HG02623 (cell line): ENCODE measurements at regions not wholly inside any gene's neighbourhood (a gene's known extent, or its start where the extent isn't known, plus 50 kb on each side); places are given as distances from the start of the nearest gene placed in this dataset.

Source experiments
- ATAC-seq: cut with Tn5 transposase; IDR thresholded peaks from one replicate; pipeline ENCODE4 v1.9.1; 2021; ENCODE audit warnings: moderate library complexity; ENCODE audit not compliant: unreplicated experiment

DNA sequence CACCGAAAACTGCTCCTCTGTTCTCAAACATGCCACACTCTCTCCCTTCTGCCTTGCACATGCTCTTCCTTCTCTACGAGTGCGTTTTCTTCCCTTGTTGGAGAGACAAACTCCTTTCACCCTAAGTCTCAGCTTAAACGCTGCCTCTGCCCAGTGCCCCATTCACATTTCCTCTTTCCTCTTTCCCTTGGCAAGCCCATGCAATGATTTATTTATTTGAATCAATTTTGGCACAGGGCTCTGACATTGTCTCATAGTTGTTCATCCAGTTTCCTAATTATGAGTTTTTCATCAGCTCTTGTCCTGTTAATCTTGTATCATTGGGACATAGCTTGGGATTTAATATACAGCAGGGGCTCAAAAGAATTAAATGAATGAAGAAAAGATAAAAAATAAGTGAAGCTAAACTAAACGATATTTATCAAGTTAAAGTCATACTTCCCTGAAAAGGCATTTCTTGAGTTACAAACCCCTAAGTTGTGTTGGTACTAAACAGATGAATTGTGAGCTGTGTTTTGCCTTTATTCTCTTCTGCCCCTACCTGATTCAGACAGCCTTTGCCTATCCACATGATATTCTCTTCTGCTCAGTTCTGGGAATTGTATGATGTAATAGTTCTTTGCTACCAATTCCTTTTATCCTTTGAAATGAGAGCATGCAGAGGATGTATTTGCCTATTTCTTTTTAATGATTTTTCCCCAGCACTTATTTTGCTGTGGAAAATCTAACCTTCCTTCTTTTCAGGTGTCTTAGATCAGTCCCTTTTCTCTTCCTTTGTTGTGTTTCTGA lies 704.4 kb downstream of the UTRN start:
- no peak for ATAC-seq

DNA sequence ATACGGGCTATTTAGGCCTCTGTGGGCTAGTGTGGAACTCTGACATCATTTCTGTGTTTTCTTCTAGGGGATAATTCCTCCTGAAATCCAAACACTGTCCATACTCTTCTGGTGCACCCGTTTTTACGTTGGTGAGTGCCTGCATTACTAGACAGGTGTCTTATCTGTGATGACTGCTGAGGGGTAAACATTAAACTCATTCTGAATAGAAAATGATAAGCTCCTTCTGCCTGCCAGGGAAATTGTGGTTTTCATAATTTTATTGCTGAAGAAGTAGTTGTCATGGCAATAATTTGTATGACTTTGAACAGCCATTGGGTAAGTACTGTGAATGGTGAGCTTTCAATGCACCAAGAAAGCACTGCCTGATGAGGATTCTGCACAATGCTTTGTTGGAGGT lies 705.6 kb downstream of the UTRN start:
- ATAC-seq: no peak

DNA sequence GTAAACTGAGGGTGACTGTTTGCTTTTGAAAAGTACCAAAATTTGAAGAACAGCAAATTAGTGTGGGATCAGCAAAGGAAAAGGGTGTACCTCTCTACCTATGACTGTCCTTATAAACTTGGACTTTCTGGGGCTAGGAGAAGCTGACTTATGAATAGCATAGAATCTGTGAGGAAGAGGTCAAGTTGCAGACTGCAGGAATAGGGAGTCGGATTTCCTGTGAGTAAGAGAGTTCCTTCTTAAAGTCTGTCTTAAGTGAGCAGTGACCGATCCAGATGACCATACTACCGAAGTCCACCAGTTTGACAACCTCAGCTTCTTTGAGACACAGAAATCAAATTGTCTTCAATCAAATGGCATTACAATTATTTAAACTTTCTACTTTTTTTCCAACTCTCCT lies 708.7 kb downstream of the UTRN start:
- no peak for ATAC-seq

DNA sequence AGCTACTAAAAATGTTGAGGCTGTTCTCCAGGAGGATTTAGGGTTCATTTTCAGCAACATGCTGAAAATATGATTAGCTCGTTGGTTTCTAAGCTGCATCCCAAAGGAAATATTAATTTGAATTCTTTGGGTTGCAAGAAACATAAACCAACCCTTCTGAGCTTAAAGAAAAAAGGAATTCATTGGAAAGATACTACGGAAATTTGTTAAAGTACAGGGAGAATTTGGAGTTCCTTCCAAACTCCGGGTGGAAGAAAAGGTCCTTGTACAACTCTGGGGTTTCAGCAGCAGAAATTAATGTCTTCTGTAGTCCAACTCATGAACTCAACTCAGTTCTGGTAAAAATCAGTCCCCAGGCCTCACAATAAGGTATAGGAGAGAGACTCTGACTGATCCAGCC lies 712.9 kb downstream of the UTRN start:
- ATAC-seq: no peak

DNA sequence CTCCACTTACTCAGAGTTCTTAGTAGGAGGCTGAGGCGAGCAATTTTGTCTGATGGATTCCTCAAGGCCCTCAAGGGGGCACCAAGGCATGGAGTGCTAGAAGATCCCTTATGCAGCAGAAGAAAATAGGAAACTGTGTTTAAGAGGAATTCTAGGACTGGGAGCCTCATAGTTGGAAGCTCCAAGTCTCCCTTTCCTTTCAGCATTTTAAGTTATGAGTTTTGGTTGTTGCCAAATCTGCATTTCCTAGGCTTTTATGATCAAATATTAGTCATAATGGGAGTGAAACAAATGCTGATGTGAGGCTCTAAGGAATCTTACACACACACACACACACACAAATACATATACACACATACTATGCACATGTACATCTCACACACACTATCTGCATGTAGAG lies 714.0 kb downstream of the UTRN start:
- ATAC-seq: no peak

DNA sequence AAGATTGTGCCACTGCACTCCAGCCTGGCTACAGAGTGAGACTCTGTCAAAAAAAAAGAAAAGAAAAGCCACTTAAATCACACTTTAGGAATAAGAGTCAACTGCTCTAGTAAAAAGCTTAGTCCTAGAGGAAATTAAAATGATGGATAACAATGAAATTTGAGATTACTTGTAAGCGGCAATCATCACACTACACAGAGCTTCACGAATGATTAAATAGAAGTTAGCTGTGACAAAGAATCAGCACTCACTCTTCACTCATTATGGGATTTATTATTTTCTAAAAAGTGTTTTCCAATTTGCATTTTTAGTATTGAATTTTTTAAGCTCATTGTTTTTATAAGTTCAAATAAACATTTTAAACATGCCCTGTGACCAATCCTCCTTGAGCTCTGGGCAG lies 718.0 kb downstream of the UTRN start:
- no peak for ATAC-seq

DNA sequence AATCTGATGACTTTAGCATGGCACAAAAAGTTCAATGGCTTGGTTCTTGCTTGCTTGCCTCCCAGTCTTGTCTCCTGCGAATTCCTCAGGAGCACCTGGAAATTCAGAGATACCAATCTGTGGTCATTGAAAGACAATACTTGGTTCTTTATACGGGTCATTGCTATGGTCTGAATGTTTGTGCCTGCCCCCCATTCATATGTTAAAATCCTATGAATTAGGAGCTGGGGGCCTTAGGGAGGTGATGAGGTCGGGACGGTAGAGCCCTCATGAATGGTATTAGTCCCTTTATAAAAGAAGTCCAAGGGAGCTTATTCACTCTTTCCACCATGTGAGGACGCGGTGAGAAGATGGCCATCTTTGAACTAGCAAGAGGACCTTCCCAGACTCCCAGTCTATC lies 721.8 kb downstream of the UTRN start:
- ATAC-seq: no peak

DNA sequence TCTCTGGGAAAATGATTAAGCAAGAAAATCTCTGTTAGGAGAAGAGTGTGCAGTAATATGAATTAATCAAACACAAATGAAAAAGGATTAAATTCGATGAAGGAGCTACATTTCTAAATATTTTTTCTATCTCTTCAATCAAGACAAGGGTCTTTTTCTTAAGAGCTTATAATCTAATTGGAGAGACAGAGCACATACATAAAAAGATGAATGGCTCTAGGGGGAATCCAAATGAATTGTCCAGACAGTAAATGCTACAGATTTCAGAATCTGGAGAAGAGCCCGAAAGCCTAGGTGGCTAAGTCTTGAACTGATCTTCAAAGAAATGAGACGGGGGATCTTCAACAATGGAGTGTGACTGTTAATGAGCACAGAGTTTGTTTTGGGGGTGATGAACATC lies 723.6 kb downstream of the UTRN start:
- no peak for ATAC-seq

DNA sequence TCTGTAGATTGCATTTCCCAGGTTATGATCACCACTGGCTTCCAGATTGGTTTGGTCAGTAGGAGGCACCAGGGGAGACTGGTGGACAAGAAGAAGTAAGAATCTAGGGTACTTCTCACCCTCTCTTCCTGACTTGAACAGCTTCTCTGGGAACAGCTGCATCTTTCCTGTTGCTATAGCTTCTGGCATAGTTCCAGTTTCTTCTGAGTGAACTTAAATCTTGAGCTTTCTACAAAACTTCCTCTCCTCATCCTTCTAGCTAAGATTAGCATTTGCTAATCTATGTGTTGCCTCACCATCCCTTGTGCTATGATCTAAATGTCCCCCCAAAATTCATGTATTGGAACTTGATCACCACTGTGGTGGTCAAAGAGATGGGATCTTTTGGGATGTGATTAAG lies 724.6 kb downstream of the UTRN start:
- no peak for ATAC-seq

DNA sequence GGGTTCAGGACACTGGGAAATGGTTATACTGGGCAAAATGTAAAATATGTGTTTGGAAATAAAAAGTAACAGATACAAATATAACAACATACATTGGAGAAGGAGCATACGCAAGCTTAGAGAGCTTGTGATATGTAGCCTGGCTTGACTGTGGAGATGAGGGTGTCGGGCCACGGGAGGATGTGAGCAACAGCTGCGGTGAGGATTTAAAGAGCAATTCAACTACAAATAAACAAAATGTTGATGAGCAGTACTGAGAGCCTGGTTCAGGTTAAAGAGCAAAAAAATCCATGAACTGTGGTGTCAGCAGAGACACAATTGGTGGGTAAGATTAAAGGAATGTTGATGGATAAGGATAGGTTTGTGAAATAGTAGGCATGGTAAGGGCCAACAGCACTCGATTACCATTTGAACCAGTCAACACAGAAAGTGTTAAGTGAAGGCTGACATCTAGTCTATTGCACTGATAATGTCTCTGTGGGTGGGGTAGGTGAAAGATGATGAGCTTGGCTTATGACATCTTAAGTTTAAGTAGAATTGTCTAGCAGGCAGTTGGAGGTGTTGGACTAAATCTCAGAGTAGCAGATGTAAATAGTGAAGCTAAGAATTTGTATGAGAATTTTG lies 723.2 kb downstream of the EPM2A start:
- ATAC-seq: no peak

DNA sequence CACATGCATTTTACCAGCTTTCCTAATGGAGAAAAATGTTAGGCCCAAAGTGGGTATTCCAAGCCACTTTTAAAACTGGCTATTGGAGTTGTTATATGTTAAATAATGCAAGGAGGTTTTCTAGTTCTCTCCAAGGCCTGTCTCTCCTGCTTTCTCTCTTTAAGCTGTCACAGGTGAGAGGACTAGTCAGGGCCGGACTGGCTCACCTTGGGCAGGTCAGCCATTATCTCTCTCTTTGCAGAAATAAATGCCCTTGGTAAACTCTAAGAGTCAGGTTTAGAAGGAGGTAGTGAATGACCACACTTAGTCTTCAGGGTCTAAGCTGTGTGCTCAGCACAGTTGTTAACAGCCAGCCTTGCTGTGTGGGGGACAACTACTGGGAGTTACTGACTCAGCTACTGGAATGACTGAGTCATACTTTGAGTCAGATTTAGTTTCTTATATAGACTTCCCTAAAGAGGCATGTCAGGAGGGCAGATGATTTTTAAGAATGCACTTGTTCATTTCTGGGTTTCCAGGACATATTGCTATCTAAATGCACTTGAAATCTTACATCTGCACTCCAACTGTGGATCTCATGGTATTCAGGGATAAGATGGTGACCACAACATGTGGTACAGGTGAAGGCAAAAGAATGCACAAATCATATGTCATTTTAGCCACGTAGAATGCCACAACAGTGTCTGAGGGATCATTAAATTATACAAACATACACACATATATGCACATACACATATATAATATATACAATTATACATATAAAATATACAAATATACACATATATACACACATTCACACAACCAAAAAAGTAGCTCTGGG lies 719.4 kb downstream of the EPM2A start:
- peak; percentile 97 for ATAC-seq

DNA sequence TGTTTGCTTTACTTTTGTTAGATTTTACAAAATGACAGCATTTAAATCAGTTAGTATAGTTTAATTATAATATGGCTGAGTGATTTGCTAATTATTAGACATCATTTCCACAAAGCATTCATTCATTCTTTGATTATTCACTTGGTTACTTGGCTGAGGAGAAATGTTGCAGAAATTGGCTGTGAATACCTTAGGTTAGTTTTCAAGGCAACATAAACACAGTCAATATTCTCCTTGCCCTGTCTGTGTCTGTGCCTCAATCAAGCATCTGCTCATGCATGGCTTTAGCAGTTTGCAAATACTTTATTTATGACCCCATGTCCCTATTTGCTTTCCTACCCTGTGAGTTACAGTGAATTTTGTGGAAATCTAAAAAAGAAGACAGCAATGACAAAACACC lies 718.3 kb downstream of the EPM2A start:
- no peak for ATAC-seq

DNA sequence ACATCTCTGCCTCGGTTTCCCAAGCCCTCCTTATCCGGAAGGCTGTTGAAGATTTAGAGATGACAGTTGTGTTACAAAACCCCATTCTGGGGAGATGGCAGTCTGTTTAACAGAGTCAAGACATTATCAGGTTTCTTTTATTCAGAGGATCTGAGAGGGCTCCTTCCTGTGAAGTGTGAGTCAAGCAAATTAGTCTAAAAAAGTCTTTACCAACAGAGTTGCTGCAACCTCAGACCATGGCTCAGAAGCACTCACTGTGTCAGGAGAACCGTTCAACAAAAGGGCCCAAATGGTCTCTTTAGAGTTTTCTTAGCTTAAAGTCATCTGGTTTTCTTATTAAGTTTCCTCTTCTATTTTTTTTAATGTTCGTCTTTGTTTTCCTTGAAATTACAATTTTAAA lies 717.8 kb downstream of the EPM2A start:
- ATAC-seq: no peak

DNA sequence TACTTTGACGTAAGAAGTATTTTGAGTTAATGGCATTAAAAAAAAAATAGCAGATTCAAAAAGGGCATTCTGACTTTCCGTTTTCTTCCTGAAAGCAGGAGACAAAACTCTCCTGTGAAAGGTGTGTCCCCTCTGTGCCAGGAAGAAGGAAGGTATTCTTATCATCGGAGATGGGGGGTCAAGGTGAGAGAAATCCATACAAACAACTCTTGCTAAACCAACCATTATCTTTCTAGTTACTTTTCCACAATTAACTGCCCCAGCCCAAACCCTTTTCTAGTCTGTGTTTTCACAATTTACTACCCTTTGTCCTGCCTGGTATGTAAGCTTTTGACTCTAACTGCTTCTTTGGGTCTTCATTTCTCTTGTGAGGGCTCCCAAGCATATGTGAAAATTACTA lies 717.3 kb downstream of the EPM2A start:
- ATAC-seq: no peak

DNA sequence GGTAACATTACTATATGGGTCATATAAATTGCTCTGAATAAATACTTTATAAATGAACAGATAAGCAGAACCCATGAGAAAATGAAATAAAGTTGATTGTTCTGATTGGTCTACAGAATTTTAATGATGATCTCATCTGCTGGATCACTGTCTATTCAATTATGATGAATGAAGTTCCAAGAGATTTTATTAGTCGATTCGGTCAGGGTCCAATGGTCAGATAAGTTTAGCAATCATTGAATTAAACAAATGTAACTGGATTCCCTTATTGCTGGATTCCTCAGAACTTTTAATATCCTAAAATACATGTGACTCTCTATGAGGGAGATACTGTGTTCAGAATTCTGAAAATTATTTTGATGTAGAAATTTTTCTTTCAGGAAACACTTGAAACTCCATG lies 715.2 kb downstream of the EPM2A start:
- ATAC-seq: no peak

DNA sequence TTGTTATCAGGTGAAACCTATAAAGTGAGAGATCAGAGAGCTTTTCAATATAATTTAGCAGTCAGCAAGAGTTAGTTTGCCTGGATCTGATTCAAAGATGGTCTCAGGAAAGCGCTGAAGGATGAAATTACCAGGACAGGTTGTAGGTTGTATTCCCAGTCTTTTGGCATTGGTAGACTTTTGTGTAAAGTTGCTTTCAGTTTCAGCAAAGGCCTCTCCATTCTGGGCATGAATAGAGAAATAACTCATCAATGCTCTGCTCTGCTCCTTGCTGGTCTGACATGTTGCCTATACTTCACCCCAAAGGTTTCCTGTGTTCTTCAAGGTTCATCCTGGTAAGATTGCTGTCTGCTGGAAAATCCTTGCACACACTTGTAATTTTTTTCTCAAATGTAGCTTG lies 714.8 kb downstream of the EPM2A start:
- no peak for ATAC-seq

DNA sequence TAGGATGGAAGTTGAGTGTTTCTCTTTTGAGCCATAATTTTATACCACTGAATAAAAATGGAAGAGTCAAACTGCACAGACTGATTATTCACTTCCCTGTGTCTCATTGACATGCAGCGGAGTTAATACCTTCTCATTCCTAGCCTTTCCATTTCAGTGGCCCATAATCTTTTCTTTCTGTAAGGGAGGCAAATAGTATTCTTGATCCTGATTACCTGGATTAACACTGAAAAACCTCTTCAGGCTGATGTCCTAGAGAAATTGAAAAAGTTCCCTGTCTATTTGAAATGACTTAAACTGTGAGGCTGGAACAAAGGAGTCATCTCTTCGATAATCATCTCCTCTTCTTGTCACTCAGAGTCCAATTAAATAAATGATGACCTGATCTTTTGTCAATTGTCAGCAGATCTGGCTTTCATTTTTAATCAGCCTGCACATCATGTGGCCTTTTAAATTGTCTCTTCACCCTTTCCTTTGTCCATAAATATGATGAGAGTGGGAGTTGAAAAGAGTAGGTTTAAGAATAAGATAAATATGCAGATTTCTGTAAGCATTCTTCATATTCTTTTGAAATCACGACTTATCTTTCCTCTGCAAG lies 713.0 kb downstream of the EPM2A start:
- no peak for ATAC-seq

DNA sequence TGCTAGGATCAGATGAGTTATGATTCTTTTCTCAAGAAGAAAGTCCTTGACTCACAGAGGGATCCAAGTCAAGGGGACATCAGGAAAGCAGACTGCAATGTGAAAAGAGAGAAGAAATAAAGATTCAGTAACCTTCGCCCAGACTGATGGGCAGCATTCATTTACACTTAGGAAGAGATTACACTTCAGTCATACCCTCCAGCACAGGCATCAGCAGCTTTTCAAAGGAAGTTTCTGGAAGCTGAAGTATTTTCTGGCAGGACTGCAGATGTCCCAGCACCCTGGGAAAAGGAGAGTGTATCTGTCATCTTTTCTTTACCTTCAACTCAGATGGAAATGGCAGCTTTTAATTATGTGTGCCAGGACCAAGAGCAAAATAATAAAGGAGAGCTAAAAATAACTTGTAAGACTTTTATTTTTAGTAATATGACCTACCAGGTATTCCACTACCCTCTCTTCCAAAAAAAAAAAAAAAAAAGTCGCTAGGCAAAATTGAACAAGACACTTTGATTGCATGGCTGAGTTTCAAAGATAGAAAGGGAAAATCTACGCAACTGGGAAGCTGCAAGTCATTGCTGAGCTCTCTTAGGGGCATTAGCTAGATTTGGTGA lies 712.1 kb downstream of the EPM2A start:
- no peak for ATAC-seq

DNA sequence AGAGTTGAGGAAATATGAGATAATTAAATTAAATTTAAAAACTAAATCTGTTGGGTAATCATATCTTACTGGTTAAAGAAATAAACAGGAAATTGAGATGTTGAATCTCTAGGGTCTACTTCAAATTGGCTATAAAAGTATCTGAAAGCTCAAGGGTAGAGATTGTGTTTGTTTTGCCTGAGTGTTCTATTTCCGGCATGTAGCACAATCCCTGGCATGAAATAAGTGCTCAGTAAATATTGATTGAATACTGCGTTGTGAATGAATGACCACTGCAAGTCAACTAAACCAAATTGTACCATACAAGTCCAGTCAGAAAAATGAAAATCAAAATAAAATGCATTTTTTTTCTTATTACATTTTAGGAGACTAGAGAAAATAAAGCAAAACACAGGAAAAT lies 709.8 kb downstream of the EPM2A start:
- no peak for ATAC-seq

DNA sequence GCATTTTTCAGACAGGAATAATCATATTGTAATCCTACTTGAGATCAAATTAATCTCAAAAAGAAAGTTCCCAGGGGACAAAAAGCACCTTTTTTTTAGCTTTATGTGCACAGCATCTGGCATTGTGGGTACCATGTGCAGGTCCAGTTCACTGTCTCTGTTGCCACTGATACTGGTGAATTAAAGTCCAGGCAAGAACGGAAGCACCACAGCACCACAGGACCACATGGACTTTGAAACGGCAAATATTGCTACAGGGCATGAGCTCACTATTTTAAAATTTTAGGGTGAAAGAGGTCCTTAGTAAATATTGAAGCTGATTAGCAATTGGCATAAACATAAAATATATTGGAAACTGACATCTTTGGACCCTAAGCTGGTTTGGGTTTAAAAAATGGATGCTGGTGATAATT lies 709.0 kb downstream of the EPM2A start:
- no peak for ATAC-seq

DNA sequence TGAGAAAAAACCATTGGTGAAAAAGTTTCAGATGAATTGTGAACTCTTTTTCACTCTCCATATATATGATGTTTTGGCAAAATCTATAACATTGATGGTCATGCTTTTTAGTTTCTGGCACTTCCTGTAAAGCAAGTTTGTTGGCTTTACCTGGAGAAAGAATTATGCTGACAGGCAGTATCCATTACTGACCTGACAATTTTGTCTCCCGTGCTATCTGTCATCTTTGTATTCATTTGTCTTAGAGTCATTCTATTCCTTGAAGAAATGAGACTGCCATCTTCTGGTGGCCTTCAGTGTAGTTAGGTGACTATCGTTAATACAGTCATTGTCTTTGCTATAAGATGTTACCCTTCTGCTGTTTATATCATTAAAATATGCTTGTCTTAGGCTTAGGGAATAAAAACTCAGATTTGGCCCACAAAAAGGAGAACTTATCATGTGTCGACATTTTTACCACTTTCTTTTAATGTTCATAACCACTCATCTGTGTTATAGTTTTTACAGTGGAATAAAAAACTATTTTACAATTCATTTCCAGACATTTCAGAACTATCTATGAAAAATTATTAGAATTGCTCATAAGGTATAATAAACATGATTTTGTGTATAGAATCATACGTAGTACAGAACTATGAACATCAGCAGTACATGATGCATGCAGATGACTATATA lies 707.0 kb downstream of the EPM2A start:
- ATAC-seq: peak; percentile 85
